HG02759 (cell line): ENCODE measurements at regions not wholly inside any gene's neighbourhood (a gene's known extent, or its start where the extent isn't known, plus 50 kb on each side); places are given as distances from the start of the nearest gene placed in this dataset.
A peak's percentile ranks its signal among the peaks of the same experiment; 100 is the strongest.
"Not testable (repeated sequence)": the region's sequence is repeated elsewhere in the genome, so short reads cannot be mapped to it uniquely, and the experiment has no call there.

Source experiments
- ATAC-seq: cut with Tn5 transposase; IDR thresholded peaks from one replicate; pipeline ENCODE4 v1.9.1; 2021; ENCODE audit warnings: mild to moderate bottlenecking, moderate library complexity; ENCODE audit not compliant: unreplicated experiment

DNA sequence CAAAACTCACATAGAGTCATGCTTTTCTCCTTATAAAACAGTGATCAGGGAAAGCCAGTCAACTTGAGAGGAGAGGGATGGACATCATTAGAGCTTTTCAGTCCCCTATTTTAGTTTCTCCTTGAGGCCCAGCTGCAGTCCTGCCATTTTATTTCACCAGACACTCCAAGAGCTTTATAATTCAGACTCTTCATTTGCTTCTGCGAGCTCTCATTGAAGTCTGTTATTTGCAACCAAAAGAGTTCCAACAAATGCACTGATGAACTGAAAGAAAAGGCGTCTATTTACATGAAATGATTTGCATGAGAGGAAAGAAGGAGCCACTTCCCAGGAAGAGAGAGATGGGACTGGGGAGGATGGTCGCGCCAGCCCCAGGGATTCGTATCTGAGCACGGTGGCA lies 86.8 kb downstream of the NDUFA12 start:
- ATAC-seq = no peak

DNA sequence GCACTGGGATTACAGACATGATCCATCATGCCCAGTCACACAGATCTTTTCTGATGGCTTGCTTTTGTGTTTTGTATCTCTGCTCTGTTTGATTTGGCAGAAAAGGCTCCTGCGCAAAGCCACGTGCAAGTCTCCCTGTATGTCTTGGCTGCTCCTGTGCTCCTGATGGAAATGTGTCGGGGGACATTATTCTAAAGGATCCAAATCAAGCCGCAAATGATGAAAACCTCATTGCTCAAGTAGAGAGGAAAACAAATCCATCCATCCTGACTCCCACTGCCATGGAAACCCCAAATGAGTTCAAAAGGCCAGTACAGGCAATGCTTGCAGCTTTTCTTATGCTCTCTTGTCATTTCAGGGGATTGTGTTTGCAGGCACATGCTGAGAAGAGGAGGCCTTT lies 93.8 kb downstream of the NDUFA12 start:
- ATAC-seq = no peak

DNA sequence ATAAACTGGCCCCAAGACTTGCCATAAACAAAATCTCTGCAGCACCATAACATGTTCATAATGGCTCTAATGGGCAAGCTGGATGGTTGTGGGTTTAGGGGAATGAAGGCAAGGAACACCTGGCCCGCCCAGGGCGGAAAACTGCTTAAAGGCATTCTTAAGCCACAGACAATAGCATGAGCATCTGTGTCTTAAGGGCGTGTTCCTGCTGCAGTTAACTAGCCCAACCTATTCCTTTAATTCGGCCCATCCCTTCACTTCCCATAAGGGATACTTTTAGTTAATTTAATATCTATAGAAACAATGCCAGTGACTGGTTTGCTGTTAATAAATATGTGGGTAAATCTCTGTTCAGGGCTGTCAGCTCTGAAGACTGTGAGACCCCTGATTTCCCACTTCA lies 97.7 kb downstream of the NDUFA12 start:
- not testable (repeated sequence) for ATAC-seq

DNA sequence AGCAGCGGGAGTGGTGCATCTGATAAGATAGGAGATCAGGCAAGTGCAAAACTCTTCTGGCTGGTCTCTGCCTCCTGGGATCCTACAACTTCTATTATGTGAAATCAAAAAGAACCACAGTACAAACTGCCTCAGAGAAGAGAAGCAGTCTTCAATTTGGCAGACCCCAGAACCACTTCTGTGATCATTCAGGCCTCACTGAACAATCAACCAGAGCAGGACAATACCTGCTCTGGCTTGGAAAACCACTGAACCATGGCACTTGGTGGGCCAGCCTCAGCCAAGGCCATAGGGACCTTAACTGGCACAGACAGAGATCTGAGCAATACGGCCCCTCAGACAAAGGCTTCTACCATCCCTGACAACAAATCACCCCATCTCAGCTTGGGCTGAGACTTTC lies 103.0 kb downstream of the NDUFA12 start:
- no peak for ATAC-seq

DNA sequence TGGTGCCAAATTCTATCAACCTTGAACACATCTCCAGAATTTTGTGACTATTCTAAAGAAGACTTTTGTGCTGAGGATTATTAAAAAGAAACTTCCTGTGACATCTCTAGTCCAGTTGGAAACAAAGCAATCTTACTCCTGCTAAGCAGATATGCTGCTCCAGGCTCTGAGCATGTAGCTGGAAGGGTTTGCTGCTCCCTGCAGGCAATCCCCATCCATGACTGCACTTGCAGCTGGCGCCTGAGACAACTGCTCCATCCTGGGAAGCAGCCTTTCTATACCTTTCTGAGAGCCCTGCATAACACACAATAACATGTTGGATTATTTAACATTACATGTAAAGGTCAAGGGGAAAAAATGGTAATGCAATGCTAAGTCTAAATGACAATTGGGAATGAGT lies 105.1 kb downstream of the NDUFA12 start:
- no peak for ATAC-seq

DNA sequence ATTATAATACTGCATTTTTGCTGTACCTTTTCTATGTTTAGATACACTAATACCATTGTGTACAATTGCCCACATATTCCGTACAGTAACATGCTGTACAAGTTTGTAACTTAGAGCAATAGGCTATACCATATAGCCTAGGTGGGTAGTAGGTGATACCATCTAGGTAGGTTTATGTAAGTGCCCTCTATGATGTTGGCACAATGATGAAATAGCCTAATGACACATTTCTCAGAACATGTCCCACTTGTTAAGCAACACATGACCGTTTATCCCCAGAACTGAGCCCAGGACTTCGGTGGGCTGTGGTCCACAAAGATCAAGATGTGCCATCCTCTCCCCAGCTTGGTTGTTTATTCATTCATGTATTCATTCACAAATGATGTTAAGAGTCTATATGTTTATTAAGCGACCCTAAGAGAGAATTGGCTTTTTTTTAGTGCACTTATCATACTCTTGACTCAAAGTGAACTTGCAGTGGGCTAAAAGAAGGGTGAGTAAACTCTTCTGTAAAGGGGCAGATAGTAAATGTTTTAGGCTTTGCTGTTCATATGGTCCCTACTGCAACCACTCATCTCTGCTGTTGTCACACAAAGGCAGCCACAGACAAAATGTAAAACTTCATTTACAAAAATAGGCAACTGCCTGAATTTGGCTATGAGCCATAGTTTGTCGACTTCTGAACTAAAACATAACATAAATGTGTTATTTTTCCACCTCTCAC lies 110.8 kb downstream of the NDUFA12 start:
- no peak for ATAC-seq

DNA sequence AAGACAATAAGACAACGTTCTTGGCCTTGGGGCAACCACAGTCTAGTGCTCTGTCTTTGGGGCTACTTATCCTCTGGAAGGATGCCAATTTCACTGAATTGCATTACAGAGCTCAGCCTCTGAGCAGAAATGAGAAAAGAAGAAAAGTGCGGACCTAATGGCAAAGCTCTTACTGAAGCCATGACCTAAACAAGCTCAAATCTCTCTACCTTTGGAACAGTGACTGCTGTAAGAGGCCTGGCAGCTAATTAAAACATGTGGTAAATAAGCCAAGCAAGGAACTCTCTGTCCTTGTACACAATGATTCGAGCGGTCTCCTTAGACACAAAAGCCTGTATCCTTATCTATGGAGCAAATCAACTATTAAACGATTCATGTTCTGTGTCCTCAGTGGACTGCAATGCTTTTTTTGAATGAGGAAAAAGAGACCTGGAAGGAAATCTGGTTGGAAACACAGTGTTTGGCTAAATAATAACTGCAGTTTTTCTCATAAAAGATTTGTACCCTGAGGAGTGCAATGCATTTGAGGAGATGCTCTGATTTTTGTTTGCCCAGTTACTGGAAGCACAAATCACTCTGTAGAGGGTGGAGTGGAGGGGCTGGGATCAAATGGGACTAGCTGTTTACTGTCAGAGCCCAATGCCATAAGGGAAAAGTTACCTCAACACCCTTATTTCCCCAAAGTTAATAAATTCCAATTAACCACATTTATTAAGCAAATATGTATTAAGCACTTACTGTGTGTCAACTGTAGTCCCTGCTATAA lies 113.9 kb downstream of the NDUFA12 start:
- ATAC-seq = no peak

DNA sequence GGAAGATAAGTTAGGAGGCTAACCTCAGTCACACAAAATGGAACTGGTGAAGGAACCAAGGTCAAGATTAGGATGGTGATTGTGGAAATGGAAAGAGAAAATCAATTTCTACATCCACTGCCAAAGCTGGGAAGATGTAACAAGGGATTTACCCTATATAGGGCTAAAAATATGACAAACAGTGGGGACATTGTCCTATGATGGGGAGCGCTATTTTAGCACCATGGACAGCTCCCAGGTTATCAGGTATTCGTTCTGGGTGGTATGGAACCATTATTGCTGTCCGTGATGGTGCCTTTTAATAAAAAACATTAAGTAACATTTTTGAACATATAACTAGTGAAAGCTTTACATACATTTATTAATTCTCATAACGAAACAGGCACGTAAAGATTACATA lies 124.0 kb downstream of the NDUFA12 start:
- no peak for ATAC-seq

DNA sequence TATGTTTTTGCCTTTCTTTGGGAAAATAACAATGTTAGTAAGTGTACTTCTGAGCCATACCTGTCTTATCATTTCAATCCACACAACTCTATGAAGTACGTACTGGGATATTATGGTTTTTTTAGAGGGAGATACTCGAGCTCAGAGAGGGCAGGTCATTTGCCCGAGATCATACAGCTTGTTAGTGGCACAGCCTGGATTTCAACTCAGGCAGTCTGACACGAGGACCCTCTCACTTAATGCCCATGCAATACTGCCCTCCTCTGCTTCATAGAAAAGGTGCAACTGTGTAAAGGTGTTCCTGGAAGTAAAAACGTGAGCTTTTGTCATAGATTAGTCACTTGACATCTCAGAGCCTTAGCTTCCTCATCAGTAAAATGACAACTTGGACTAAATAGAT lies 128.0 kb downstream of the NDUFA12 start:
- peak; percentile 43 for ATAC-seq

DNA sequence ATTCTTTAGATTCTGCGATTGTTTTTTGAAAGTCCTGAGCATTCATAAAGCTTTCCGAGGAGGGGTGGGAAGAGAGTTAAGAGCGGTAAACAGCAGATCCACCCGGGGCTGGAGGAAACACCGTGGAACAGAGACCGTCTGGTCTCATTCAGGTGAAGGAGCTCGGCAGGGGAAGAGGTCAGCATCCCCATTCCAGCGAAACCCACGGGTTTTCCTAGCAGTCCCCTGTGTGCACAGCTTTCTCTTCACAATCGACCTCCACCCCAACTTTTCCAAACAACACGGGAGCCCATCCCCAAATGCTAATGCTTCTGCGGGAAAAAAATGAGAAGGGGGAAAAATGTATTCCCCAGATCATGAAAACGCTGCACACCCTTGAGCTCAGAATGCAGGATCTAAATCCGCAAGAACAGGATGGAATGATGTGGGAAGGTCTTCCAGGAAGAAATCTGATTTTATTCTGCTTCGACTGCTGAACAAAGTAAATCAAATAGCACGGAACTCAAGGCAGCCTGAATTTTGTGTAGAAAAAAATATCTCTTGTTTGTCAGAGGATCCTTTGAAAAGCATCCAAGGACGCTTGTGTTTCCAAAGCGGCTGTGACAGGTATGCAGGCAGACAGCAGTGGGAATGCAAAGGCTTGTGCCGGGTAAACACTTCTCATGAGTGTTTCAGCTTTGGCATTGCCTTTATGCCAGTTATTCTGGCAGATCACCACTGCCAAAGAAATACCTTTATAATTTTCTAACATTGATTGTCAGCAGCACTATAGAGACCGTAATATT lies 128.8 kb downstream of the NDUFA12 start:
- ATAC-seq = no peak

DNA sequence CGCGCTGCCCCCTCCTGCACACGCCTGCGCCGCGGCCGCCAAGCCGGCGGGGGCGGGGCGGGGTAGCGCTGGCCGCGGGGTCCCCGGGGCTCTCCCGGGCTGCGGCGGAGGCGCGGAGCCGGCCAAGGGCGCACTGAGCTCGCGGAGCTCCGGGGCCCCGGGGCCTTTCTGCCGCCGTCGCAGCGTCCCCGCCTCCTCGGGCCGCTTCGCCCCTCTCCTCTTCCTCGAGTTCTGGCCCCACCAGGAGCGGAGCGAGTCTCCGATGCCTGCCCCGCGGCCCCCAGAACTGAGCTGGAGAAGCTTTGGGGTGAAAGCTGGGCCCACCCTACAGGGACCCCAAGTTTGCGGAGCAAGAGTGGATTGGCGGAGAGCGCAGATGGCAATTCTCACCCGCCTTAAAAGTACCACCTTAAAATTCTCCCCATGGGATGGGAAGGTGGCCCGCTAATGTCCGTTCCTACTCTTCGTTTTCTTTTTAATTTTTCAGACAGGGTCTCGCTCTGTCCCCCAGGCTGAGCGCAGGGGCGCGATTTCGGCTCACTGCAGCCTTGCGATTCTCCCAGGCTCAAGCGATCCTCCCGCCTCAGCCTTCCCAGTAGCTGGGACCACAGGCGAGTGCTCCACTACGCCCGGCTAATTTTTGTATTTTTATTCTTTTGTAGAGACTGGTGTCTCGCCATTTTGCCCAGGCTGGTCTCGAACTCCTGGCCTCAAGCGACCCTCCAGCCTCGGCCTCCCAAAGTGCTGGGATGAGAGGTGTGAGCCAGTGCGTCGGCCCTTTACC lies 129.6 kb downstream of the NDUFA12 start:
- no peak for ATAC-seq

DNA sequence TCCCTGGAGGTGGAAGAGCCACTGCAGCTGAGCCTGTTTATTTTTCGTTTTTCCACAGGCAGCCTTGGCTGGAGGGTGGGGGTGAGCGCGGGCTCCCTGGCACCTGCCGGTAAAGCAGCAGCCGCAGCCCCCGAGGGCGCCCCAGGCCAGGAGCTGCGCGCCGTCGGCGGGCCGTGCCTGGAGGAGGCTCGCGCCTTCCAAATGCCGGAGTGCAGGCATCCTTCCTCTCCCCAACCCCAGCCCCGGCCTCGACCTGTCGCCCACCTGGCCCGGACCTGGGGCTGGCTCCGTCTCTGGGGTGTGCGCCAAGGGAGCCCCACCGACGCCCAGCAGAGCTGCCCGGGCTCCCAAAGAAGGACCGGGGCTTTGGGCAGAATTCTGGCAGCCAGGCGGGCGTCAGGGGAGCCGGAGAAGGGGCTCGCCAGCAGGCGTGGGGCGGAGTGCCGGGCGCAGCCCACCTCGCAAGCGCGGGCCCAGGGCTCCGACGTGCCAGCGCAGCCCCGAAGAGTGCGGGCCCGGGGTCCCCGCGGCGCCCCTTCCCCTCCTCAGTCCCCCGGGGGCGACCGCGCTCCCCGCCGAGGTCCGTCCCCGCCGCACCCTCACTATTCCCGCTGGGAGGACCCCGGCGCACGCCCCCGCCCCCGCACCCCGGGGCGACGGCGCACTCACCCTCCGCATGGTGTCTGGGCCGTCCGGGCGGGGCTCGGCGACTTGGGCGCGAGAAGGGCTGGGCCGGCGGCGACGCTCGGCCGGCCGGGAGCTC lies 130.3 kb downstream of the NDUFA12 start:
- ATAC-seq = peak; percentile 86

DNA sequence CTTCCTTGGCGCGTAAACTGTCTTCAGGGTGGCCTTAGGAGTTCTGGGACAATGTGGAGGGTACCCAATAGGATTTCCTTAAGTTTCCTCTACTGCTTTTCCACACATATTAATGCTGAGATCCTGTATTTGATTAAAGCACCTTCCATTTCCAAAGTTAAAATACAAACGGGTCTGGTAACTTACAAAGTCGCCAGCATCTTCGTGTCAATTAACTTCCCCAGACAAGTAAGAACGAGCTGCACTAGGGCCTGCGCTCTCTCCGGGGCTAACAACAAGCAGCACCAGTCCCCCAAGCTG lies 130.9 kb downstream of the NDUFA12 start:
- ATAC-seq = no peak

DNA sequence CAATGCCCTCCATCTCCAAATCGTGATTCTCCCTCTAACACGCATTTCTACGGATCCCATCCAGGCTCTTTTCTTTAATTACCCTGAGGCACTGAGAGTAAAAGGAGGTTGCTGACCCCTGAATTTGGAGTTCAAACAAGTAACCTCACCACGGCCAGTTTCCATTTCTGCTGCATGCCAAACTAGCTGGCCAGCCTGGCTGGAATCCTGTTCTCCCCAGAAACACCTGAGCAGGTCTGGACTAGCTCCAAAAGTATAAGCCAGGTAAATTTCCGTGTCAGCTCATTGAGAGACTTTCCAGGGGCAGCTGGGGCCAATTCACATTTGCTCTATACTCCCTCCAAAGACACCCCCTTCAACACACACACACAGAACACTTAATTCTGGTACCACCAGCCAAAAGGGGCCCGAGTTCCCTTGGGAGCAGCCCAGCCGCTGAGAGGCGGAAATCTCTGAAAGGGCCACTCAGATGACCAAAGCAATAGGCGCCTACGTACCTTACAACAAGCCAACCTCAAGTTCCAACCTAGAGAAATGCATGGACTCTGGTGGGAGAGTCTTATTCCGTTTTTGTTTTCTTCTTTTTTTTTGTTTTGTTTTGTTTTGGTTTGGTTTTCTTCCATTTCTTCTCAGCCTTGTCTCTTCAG lies 131.4 kb downstream of the NDUFA12 start:
- ATAC-seq = no peak

DNA sequence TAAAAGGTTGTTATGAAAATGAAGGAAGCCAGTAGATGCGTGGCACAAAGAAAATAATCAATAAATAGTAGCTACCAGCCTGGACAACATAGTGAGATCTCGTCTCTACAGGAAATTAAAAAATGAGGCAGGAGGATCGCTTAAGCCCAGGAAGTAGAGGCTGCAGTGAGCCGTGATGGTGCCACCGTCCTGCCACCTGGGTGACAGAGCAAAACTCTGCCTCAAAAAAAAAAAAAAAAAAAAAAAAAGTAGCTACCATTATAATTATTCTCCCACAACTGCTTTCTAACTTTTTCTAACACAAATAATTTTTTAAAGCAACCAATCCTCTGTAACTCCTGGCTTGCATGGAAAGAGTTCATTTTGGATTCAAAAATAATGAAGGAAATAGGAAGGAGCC lies 133.0 kb downstream of the NDUFA12 start:
- no peak for ATAC-seq

DNA sequence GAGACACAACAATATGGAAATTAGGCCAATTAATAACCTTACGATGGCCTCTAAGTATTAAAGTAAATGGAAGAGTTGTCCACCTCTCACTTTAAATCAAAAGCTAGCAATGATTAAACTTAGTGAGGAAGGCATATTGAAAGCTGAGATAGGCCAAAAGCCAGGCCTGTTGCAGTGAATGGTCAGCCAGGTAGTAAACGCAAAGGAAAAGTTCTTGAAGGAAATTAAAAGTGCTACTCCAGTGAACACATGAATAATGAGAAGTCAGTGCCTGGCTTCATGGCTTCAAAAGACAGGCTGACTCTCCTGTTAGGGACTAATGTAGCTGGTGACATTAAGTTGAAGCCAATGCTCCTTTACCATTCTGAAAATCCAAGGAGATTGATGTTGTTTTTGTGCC lies 135.3 kb downstream of the NDUFA12 start:
- ATAC-seq = no peak

DNA sequence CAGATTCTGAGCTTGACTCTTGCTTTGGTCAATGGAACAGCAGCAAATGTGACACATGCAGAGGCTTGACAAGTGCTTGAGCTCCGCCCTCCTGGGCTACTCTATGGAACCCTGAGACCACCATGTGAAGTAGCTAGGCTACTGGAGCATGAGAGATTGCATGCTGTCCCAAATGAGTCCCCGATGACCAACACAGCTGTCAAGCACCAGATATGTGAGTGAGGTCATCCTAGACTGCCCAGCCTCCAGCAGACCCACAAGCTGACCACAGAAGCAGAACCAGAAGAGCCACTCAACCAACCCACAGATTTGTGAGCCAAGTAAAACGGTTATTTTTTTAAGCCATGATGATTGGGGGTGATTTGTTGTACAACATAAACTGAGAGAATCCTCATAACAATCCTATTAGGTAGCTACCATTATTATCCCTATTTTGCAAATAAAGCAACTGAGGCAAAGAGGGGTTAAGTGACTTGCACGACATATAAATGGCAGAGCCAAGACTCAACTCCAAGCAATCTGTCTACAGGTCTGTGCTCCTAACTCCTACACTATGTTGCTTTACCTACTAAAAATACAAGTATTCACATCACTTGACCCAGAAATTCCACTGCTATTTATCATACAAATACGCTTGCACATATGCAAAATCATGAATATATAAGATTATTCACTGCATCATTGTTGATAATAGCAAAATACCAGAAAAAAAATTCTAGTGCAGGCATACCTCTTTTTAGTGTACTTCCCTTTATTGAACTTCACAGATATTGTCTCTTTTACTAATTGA lies 136.2 kb downstream of the NDUFA12 start:
- ATAC-seq = no peak

DNA sequence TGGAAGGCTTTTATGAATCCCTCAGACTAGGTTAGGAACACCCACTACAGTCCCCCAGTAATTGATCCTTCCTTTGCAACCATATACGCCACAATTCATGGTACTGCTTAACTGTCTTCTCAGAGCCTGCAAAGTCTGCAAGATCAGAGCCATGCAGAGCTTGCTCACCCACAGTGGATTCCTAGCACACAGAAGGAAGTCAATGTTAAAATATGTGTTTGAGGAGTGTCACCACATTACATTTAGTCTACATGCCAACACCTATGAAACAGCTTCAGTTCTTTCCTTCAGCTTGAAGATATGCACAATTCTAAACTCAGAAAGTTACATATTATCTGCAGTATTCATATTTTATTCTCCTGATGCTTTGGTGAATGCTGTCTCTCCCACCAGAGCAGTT lies 138.5 kb downstream of the NDUFA12 start:
- no peak for ATAC-seq

DNA sequence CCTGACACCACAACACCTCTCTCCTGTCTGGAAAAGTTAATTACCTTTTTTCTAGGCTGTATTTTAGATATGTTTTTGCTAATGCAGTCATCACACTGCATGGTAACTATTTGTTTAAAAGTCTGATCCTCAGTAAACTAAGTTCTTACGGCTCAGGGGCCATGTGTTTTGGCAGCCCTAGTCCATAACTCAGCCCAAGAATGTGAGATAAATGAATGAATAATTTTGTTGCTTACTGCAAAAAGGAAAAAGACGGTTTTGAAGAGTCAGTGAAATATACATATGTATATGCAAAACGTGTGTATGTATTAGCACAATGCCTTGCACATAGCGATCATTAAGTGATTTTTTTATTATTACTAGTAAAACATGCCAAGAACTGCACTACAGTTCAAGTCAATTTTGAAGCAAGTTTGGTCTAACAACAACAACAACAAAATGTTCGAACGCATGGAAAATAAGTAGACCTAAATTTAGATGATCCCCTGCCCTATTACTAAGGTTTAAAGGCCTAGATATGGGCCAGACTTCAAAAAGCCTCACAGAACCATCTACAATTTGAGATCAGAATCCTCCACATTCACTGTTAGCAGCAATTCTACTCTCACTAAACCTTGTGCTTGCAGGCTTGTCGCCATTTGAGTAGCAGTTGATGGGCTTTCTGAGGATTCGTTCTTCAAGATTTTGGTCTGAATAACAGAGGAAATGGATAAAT lies 140.0 kb downstream of the NDUFA12 start:
- no peak for ATAC-seq
